GM18511 (cell line): ENCODE measurements at regions not wholly inside any gene's neighbourhood (a gene's known extent, or its start where the extent isn't known, plus 50 kb on each side); places are given as distances from the start of the nearest gene placed in this dataset.

ENCODE experiments used
- ATAC-seq: cut with Tn5 transposase; IDR thresholded peaks from one replicate; pipeline ENCODE4 v1.9.1; 2021; ENCODE audit warnings: mild to moderate bottlenecking, moderate library complexity; ENCODE audit not compliant: unreplicated experiment

DNA sequence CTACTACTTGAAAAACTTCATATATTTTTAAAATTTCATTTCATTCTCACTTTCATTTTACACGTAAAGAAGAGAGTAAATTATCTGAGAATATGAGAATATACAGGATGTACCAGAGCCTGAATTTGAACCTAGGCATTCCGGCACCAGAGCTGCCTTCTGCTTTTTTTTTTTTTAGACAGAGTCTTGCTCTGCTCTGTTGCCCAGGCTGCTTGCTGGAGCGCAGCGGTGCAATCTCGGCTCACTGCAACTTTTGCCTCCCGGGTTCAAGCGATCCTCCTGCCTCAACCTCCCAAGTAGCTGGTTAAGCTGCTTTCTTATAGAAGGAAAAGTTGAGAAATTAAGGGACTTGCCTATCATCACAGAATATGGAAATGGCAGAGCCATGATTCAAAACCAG lies 540.1 kb downstream of the EBF1 start:
- peak; percentile 71 for ATAC-seq

DNA sequence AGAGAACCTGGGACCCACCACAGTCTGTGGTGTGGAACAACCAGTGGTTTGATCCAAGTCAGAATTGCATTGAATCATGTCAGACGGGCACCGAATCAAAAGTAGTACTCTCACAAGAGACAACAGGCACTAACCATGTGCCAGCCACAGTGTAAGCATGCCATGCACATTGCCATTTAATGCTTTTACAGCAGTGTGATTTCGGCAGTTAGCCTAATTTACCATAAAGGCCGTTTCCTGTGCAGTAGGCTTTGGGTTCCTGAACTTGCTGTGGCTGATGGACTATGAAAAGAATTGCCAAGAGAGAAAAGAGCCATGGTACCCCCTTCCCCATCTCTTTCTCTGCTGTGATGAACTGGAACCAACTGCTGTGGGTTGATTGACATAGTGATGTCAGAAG lies 540.6 kb downstream of the EBF1 start:
- ATAC-seq = no peak

DNA sequence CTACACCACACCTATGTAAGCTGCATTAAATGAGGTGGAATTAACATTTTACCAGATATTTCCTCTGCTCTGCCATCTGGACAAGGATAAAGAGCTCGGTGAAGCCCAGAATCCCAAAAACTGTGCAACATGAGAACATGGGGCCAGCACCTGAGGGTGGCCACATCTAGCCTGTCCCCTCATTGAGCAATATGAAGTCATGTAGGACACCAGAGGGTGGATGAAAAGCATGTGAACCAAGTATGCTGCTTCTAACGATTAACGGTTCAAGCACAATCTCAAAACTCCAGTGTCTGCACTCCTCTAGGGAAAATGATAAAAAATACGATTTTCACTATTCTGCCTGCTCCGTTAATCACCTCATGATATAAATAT lies 545.8 kb downstream of the EBF1 start:
- no peak for ATAC-seq

DNA sequence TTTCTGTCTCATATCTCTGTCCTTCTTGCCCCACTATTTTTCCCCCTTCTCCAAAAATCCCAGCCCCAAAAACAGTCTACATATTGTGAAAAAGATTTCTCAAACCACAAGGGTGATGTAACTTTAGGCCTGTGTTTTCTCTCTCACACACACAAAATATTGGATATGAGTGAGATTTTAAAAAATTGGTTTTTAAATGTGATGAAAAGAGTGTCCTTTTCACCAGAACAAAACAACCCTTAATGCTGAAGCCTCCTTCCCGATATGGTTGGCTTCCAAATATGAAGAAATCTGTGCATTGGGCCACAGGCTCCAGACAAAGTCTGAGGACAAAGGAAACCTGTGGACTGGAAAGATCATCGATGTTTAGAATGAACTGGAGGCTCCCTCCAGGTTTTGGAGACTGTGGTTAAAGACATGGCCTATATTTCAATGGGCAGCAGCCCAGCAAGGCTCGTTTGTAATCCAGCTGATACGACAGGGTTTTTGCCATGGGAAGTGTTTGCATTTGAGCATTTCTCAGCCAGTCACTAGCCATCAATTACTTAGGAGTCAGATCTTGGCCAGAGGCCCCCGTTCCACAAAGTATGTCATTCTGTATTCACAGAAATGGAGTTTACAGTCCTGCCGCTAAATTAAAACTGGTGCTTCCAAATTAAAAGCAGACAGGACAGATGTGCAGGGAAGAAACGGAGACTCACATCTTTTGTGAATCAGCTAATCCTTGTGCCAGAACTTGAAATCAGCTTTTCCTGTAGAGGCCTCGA lies 546.3 kb downstream of the EBF1 start:
- ATAC-seq = no peak

DNA sequence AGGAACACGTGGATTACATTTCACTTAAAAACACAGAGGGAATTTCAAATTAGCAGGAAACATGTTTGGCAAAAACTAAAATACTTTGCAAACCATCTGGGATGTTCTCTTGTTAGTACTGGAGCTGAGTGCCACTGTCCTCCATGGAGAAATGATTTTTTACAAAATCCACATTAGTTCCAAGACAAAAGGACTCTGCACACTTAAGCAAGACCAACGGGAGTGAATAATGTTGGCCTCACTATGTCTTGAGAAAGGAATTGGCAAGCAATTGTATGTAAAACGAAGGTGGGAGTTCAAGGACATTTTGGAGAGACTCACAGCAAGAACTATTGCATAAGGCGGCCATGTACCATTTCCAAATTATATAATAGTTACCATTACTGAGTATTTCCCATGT lies 547.5 kb downstream of the EBF1 start:
- no peak for ATAC-seq

DNA sequence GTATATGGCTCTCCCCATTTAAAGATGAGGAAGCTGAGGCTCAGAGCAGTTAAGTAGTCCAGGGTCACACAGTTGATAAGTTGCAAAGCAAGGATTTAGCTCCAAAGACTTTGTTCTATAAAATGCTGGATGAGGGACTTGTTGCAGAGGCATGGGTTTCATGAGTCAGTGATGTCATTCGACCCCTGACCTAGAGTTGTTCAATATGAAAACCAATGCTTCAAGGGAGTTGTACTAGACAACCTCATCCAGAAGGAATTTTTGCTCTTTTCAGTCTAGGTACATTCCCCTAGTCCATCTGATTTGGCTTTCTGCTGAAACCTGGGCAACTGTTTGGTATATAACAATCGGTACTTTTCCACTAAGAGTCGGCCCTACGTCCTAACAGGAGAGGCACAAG lies 550.4 kb downstream of the EBF1 start:
- ATAC-seq = no peak

DNA sequence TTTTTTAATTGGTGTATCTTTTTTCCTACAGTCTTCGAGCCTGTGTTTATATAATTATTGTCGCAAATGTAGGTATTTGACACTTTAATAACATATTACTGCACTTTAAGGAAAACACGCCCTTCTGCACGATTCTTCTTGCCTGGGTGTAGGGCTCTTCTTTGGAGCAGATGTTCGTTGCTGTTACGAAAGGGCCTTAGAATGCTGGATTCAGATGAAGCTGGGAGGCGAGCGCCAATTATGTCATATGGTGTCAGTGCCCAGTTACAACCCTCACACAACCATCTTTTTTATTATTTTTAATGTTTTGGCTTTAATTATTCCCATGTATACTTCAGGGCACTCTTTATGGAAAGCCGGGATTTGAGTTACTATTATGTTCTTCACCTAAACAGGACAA lies 553.0 kb downstream of the EBF1 start:
- ATAC-seq = no peak

DNA sequence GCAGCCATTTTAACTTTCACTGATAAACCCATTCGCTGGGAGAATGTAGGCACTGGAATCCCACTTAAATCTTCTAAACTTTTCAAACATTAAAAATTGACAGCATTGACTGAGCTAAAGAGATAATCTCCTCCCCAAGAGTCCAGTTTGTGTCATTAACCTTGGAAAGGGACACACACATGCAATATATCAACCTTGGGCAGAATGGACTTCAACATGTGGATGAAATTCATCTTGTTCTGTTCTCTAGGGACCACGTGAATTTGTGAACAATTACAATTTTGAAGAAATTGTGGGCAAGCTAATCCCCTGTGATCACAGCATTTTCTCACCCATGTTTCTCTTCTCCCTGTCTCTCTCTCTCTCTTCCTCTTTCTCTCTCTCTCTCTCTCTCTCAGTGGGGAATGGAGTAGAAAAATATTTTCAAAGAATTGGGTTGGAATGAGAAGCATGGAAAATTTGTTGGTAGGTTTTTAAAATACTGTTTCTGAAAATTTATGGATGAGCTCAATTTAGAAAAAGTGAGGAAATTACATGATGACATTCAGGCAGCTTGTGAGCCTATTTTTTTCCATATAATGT lies 553.7 kb downstream of the EBF1 start:
- no peak for ATAC-seq

DNA sequence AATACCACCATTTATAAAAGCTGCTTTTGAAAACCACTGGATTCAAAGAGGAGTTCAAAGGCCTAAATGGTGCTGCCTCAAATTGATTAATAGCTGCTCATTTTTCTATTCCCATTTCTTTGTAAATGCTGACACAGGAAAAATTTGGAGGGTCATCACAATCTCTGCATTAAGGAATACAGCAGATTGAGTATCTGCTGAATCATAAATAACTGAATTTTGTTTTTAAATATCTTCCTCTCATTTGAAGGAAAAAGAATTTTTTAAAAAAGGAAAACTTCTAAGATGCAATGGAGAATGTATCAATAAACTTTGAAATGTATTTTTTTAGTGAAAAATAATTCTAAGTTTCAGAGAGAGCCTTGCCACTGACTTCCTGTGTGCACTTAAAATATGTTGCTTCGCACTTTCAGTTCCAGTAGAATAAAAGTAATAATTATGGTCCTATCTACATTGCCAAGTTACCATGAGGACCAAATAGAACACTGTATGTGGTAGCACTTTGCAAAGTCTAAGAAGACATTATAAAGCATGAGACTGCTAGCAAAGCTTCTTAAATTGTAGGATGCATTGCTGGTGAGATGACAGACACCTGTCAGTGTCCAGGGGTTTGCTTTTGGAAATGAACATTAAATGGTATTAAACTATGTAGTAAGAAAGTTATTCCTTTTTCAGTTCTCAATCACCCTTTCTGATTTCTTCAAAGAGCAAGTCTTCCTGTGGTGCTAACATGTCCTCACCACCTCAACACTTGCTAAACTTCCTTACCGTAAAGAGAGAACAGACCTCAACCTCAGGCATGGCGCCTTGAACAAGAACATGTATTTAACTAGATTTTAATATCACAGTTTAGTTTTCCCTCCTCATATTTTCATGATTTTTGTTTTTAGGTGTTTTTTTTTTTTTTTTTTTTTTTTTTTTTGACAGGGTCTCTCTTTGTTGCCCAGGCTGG lies 555.1 kb downstream of the EBF1 start:
- ATAC-seq = no peak

DNA sequence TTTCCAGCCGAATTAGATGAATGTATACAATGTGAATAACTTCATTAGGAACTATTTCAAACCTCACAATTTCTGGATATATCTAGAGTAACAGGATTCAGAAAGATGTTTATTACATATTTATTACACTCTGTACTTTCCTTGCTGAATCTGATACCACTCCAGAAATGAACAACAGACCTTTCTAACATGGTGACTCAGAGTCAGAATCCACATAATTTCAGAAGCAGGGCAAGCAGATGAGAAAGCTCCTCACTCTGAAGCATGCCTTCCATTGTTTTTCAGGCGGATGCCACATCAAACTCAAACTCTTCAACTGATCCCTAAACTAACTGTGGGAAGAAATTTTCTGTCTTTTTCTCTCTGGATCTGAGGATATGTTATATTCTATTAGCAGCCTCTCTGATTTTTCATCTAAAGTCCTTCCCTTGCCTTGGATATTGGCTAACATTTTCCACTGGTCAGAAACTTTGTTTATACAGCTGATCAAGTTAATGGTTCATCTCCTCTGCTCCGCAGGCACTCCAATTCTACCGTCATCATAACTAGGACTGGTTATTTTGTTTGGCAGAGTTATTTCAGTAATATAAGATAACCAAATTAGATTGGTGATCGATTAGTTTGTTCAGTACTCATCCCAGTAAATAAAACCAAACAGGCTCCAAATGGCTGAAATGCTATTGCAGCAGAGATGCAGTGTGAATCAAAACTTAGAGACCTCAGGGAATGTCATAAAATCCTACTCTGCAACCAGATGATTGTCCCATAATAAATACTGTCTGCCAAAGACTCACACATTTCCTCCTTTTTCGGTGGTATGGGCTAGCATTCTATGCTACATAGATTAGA lies 556.0 kb downstream of the EBF1 start:
- ATAC-seq = no peak

DNA sequence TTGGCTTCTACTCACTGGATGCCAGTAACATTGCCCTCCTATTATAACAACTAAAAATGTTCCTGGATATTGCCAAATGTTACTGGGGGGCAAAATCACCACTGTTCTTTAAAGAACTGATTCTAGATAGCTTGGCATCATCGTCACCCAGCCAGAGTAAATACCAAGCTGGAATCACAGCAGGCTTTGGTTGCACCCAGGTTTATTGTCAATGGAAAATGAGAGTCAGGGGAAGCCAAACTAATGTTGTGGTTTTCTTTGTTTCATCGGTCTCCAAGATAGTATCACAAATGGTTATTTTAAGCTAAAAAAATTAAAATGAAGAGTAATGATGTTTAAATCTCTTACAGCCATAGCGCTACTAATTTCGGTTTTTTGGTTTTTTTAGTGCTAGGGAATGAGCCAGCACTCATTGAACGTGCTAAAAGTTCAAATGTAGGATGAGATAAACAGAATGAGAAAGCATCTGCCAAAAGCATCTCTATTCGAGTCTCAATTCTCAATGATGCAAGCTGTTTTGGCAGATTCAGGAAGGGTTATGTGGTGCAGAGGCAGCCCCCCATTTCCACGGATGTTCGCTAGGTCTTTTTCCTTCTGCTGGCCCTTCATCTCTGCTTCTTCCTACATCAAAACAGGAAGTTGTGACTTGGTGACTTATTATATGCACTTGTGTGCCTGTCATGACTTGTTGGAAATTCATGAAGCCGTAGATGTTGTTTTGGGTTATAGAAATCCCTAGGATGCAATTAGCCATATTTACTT lies 558.0 kb downstream of the EBF1 start:
- ATAC-seq = no peak

DNA sequence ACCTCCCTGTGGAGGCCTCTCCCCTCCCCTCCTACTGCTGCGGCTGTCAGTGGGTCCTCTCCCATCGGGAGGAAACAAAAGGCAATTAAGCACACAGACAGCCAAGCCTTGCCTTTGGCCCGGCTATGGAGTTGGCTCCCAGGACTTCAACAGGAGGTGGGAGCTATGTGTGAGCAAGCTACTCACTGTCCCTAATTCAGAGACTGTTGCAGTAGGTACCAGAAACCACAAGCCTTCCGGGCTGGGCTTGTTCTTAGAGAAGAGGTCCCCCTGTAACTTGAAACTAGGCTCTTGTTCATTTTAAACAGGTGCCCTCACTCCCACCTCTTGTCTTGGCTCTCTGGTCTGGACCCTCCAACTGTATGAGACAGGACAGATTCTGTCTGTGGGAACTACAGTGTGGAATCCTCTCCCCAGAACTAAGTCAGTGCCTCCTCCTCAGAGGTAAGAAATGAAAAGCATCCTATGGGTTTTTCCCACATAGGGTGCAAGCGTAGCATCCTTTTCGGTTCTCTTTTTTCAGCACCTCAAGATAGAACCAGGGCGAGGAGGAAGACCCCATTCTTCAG lies 561.1 kb downstream of the EBF1 start:
- peak; percentile 80 for ATAC-seq

DNA sequence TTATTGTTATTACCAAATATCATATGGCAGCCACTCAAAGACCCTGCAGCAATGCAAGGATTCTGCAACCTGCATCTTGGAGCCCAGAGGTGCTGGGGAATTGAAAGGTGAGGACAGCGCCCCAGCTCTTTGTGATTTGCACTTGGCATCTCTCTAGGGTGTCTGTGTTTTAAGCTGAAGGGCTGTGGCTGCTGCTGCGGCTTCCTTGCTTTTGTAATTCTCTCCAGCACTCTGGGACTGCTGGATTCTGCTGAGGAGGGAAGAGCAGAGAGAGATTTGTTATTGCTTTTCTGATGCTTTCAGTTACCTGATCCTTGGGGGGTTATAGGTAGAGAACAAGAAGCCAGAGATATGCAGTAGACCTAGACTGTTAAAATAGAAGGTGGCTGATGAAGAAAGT lies 562.4 kb downstream of the EBF1 start:
- no peak for ATAC-seq

DNA sequence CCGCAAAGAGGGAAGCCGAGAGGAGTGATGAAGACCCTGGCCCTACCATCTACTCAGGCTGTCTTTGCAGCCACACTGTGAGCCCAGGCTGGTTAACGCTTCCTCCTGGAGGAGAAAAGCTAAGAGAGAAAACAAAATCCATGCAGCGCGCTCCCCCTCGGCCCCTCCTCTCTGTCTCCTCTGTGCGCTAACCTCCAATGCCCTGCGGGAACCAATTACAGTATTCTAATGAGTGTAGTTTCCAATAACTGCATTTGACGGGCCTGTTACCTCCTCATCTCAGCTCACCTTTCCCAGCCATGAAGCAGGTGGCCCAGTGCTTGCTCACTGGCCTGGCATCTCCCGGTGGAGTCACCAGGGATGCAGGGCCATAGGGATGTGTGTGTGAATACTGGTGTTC lies 565.5 kb downstream of the EBF1 start:
- ATAC-seq = no peak

DNA sequence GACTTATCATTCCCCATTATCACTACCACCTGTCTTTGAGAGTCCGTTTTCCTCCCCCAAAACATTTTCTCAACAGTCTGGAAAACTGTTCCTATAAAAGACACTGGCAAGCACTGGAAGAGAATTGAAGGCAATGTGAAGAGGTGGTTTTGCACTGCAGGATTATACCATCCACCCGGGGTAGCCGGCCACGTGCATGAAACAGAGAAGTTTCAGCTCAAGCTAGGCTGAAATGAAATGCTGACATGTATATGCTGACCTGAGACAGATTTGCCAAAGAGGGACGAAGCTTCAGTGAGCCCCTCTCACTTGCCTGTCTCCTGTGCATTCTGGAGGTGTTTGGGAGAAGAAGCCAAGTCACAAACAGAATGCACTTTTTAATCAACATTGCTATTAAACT lies 567.0 kb downstream of the EBF1 start:
- no peak for ATAC-seq

DNA sequence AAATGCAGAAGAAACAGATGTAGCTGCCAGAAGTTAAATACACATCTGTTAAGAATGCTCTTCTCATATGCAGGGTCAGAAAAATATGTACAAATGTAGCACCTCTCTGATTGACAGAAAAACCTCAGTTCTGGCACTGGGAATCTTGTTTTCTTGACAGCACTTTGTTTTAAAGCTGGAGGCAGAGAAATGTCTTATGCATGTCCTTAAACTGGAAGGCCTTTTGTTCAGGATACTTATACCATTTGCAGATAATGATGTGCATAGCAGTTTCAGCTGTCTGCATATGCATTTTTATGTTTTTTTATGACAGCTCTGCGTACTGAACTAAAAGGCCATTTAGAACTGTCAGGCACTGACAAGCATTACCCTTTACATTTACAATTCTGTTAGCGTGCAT lies 567.9 kb downstream of the EBF1 start:
- no peak for ATAC-seq

DNA sequence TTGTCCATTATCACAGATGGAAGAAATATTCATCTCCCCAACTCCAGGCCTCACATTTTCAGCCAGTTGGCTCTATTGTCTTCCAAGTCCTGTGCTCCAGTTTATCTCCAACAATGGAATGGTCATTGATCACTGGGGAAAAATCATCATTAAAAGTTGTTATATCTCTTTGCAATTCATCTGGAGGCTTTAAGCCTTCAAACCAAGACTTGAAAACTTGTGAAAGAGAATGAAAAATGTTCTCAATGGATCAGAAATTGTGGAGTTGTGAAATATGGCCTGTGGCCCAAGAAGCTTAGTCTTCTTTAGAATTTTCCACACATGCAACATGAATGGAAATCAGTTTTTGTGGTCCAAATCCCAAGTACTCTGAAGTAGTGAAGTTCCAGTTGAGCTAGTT lies 569.6 kb downstream of the EBF1 start:
- ATAC-seq = no peak

DNA sequence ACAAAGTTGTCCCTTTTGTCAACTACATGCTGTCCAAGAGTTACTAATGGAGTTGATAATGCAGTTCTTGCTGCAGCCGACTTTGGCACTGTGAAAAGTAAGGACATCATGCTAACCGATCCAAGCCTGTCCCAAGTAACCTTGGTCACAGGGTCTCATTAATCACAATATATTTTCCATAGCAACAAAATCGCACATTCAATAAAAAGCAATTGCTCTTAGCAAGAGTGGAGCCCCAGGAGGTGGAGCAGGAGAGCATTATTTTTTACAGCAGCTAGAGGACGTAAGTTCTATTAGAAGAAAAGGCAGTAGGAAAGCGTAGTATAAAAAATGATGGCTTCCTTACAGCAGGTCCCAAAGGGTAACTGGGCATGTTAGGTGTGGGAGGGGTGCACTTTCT lies 570.3 kb downstream of the EBF1 start:
- ATAC-seq = no peak

DNA sequence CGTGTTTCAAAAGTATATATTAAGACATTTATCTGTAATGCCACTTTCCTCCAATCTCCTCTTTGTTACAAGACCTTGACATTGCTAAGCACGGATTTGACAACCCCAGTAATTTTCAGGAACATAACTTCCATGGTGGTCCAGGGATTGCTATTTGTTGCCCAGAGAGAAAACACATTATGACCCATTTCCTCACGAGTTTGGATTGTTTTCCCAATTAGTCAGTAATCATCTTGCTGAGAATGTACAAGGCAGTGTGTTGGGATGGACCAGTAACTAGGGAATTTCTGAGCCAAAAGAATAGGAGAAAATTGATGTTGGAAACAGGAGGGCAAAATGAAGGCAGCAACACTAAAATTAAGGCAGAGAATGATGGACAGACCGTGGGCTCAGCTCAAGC lies 574.1 kb downstream of the EBF1 start:
- no peak for ATAC-seq

DNA sequence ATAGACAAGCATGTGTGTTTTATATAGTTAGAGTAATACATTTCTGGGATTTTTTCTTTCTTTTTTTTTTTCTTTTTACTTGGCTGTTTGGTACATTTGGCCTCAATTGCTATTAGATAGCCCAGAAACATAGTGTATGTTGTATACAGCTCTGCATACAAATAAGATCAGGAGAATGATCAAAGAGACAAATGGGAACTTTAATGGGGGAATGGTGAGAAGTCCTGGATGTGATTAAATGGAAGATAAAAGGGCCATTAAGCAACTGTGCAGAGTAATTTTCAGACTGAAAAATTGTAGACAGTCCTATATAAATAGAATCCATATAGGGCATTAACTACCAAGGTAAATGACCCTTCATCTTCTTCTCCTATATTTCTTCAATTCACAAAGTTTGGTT lies 575.6 kb downstream of the EBF1 start:
- no peak for ATAC-seq
